SU-DHL-6 (cell line): ENCODE measurements at regions not wholly inside any gene's neighbourhood (a gene's known extent, or its start where the extent isn't known, plus 50 kb on each side); places are given as distances from the start of the nearest gene placed in this dataset.

ENCODE experiments used
- EZH2phosphoT487 ChIP-seq: fragments of 200-600 bp; sonication (generic), shearing (Covaris generic); conservative IDR thresholded peaks from 2 replicates; pipeline ENCODE4 v1.6.1; 2018; ENCODE audit warnings: mild to moderate bottlenecking, antibody characterized with exemption, low read length, moderate library complexity, mixed read lengths
- TF ChIP-seq, protein P1 (sequence below): fragments of 200-600 bp; sonication (generic); IDR thresholded peaks from one replicate; pipeline ENCODE4 v1.5.1; 2017; ENCODE audit warnings: antibody characterized with exemption, mild to moderate bottlenecking, low read length, moderate library complexity; ENCODE audit not compliant: insufficient read depth, poor library complexity, severe bottlenecking

GRCh38 chr4:123484291-123484926, 87.8 kb downstream of the SPRY1 start:
- TF ChIP-seq, protein P1, sequence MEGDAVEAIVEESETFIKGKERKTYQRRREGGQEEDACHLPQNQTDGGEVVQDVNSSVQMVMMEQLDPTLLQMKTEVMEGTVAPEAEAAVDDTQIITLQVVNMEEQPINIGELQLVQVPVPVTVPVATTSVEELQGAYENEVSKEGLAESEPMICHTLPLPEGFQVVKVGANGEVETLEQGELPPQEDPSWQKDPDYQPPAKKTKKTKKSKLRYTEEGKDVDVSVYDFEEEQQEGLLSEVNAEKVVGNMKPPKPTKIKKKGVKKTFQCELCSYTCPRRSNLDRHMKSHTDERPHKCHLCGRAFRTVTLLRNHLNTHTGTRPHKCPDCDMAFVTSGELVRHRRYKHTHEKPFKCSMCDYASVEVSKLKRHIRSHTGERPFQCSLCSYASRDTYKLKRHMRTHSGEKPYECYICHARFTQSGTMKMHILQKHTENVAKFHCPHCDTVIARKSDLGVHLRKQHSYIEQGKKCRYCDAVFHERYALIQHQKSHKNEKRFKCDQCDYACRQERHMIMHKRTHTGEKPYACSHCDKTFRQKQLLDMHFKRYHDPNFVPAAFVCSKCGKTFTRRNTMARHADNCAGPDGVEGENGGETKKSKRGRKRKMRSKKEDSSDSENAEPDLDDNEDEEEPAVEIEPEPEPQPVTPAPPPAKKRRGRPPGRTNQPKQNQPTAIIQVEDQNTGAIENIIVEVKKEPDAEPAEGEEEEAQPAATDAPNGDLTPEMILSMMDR: no peak
- no peak for TF ChIP-seq EZH2phosphoT487
